ENCODE measurements at regions not wholly inside any gene's neighbourhood (a gene's known extent, or its start where the extent isn't known, plus 50 kb on each side); places are given as distances from the start of the nearest gene placed in this dataset.

DNA sequence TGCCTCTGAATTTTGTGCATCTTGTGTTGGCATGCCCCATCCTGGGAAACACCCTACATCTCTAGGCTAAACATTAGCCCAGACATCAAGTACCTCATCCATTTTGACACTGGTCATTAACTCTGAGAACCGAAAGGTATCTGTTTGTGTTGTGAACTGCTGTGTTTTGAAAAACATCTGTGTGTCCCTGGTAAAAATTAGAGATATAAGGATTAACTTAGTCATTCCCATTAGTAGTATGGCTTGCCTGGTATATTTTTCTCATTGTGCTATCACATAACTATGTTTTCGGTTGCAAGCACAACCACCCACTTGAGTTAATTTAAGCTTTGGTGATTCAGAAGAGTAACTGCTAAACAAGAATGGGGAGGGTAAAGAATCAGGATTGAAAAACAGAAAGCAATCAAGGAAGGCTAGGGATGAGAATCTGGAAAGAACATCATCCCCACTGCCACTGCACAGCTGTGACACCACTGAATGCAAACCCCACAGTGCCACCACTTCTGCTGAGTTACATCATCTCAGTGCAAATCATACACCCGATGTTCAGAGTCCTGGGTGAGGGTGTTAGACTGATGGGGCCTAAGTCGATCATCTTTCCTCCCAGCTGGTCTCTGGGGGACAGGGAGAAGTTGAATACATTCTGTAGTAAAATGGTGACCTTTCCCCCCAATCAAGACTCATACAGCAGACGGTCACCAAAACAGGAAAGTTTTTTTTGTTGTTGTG lies 234.0 kb downstream of the EPHA4 start:
- no peak for DNase-seq (ENCODE audit: low spot score)

- no peak for DNase-seq (ENCODE audit: low spot score)
Measured at GRCh38 chr2:221342388-221342787, 229.7 kb downstream of the EPHA4 start.

DNA sequence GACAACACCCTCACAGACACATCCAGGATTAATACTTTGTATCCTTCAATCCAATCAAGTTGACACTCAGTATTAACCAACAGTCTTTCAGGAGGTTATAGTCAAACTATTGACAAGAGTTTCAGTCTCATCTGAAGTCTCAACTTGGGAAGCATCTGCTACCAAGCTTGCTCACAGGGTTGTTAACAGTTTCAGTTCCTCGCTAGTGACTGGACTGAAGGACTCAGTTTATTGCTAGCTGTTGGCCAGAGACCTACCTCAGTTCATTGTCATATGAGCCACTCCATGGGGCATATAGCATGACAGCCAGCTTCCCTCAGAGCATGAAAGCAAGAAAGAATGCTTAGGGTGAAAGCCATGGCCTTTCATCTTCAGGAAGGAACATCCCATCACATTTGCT lies 228.6 kb downstream of the EPHA4 start:
- no peak for DNase-seq (ENCODE audit: low spot score)

GRCh38 chr2:221345516-221345915 lies 226.6 kb downstream of the EPHA4 start:
- DNase-seq (ENCODE audit: low spot score), result no peak

- no peak for DNase-seq (ENCODE audit: low spot score)
Measured at GRCh38 chr2:221346411-221346810, 225.7 kb downstream of the EPHA4 start.

DNA sequence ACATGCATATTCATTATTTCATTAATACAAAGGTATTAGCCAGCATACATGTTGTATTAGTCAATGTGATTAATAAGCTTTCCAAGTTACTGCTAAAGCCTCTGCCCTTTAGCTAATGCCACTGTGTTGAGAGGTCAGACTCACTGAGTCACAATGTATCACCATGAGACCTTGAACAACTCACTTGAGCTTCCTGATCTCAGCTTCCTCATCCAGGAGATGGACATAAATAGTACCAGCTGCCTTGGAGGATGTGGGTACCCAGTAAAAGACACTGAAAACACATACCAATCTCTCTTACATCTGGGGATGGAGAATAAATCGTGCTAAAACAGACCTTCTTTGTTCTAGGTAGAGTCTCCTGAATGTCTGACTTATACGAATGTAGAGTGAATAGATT lies 224.6 kb downstream of the EPHA4 start:
- DNase-seq (ENCODE audit: low spot score), result no peak

- no peak for DNase-seq (ENCODE audit: low spot score)
Measured at GRCh38 chr2:221350616-221351015, 221.5 kb downstream of the EPHA4 start.

DNA sequence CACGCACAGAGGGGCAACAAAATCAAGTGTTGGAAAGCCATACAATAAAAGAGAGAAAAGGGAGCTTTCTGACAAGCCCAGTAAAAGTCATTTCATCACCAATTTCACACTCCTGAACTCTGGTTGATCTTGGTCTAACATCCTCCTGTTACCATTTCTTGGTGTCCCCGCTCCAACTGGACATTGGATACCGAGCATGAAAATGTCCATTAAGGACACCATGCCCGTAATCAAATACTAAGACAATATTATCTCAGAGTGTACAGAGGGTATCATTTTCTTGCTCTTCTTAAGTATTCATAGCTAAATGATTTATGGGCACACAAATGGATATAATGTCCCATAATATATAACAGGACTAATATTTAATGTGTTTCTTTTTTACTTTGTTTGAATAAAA lies 218.9 kb downstream of the EPHA4 start:
- no peak for DNase-seq (ENCODE audit: low spot score)

- no peak for DNase-seq (ENCODE audit: low spot score)
Measured at GRCh38 chr2:221360312-221360711, 211.8 kb downstream of the EPHA4 start.

DNA sequence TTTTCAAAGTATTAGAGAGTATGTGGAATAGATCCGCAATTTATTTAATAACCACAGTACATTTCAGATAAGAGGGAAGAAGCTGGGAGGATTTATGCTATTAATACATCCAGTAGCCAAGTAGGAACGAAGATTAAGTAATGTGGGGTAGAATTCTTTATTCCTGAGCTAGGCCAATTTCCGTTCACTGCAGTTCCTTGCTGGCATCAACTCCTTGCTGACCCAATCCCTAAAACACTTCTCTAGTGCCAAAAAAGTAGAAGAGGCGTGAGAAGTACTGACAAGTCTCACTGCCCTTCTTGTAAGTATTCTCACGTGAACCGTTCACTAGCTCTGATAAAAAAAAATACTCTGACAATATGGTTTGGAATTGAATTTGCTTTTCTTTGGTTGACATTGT lies 211.4 kb downstream of the EPHA4 start:
- no peak for DNase-seq (ENCODE audit: low spot score)

DNA sequence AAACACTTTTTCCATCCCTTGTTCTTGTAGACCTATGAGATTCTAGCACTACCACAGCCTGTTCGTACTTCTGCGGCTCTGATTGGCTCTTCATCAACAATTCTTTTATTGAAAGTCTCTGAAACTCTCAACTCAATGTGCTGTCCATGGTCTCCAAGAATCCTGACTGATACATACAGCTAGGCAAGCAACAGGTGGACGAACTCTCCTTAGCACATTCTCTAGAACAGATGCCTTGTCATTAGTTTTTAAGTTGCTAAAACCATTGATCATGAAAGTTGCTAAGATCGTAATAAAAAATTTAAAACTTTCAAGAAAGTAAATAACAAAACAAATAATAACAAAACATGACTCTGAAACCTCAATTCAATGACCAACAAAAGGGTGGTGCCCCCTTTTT lies 210.5 kb downstream of the EPHA4 start:
- DNase-seq (ENCODE audit: low spot score), result no peak

DNA sequence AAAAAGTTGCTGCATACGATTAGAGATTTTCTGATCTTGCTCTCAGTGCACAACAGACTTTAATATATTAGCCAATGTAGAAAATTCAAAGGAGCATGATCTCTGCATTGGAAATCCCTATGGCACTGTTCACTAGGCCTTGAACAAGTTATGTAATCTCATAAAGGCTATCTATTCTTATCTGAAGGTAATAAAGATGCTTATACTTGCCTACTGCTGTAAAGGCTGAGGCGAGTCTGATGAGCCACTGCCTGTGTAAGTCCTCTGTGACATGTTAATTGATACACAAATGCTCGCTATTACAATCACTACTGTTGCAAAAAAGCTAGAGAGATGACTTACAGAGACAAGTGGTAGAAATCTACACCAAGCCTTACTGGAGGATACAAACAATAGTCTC lies 207.4 kb downstream of the EPHA4 start:
- DNase-seq (ENCODE audit: low spot score), result no peak
